Small intestine (tissue), 7 donors: ENCODE measurements at regions not wholly inside any gene's neighbourhood (a gene's known extent, or its start where the extent isn't known, plus 50 kb on each side); places are given as distances from the start of the nearest gene placed in this dataset.

ENCODE experiments used
- DNase-seq, 2 donors: peaks; one replicate each; pipeline versions ENCODE4 v3.0.0 to v3.0.0-alpha.2; 2013
- FAIRE-seq: peaks from 2 replicates; lab custom pipeline; 2012; peaks lifted over from hg19 to GRCh38; lab: Jason Lieb, UNC
- H3K27ac ChIP-seq, 3 donors: one replicate each; pipeline ENCODE4 v1.5.1; 2013; ENCODE audit warnings: low read length in 2 of 3, mild to moderate bottlenecking in 2 of 3, control low read depth in 1 of 3, inconsistent platforms in 1 of 3, low read depth in 1 of 3, moderate library complexity in 1 of 3
- H3K27me3 ChIP-seq, 3 donors: one replicate each; pipeline ENCODE4 v1.6.1; 2013; ENCODE audit warnings: low read length in 3 of 3, inconsistent platforms in 1 of 3; ENCODE audit not compliant: control insufficient read depth in 3 of 3, insufficient read depth in 3 of 3
- H3K36me3 ChIP-seq, 3 donors: one replicate each; pipeline ENCODE4 v1.6.1; 2013; ENCODE audit warnings: low read length in 3 of 3, inconsistent platforms in 1 of 3, low read depth in 1 of 3, mild to moderate bottlenecking in 1 of 3, moderate library complexity in 1 of 3; ENCODE audit not compliant: control insufficient read depth in 3 of 3, insufficient read depth in 2 of 3
- H3K4me1 ChIP-seq, 3 donors: one replicate each; pipeline ENCODE4 v1.6.1; 2013; ENCODE audit warnings: low read length in 2 of 3, inconsistent platforms in 1 of 3, low read depth in 1 of 3, mild to moderate bottlenecking in 1 of 3, moderate library complexity in 1 of 3; ENCODE audit not compliant: control insufficient read depth in 3 of 3, insufficient read depth in 2 of 3
- H3K4me3 ChIP-seq, 3 donors: one replicate each; pipeline ENCODE4 v1.5.1; 2013; ENCODE audit warnings: low read length in 3 of 3, control low read depth in 1 of 3, inconsistent platforms in 1 of 3, low read depth in 1 of 3, mild to moderate bottlenecking in 1 of 3, moderate library complexity in 1 of 3
- H3K9me3 ChIP-seq, 2 donors: one replicate each; pipeline ENCODE4 v1.6.1; 2013; ENCODE audit warnings: low read depth in 1 of 2, low read length in 1 of 2; ENCODE audit not compliant: control insufficient read depth in 2 of 2, insufficient read depth in 1 of 2
- WGBS, 3 donors: extraction: QIAGEN DNeasy Blood & Tissue Kit; methylation state at CpG; one replicate each; pipeline ENCODE4 v1.1.7; 2013; 5-methylcytosine and 5-hydroxymethylcytosine counted together
- donor health status: healthy with polysubstance abuse.
- donor health status: control.
- donor health status: control.
- donor health status: Bipolar disorder and iron deficiency.
- donor health status: healthy.

DNA sequence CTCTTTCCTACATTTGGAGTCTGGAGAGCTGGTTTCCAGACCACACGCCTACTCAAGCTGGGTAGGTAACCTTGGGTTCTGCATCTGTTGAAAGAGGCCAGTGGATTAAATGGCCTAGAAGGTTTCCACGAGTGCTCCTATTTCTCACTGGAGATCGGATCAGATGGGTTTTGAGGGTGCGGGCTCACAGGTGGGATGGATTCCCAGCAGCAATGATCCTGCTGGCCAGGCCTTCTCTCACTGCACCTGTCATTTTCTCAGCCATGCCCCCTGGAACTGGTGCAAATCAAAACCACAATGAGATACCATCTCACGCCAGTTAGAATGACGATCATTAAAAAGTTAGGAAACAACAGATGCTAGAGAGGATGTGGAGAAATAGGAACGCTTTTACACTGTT, 747.5 kb upstream of the RAB6C start:
- no peak for FAIRE-seq
- H3K4me3 ChIP-seq, result no peak overlapping the region
- 76 to 89% (median 84%) methylated on average over 7 of the region's 7 CpGs for WGBS, 3 donors
- H3K27ac ChIP-seq, result no peak overlapping the region
- H3K36me3 ChIP-seq, result no peaks in the 10 kb centered on the region
- no peak for DNase-seq
- H3K27me3 ChIP-seq, result no peaks in the 10 kb centered on the region
- H3K4me1 ChIP-seq, result no peaks in the 10 kb centered on the region
- H3K9me3 ChIP-seq, result peaks cover 0 to 3% of the 10 kb centered on the region in 2 donors

DNA sequence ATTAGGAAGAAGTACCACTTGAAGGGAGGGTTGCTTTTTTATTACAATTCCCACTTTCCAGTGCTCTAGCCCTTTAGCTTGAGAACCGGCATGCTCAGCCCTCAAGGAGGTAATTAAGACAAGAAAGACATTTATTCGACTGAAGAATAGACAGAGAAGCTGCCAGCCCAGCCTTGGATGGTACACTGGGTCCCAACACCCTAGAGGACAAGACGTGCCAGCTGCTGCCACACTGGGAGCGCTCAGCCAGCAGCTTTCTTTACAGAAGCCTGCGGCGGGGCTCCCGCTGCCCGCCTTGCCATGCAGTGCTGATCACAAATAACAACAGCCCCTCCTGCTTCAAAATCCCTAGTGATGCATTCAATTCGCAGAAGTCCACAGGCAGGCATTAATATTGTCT, 746.3 kb upstream of the RAB6C start:
- Histone ChIP-seq H3K9me3 (peaks cover 0 to 3% of the 10 kb centered on the region in 2 donors), H3K27ac (no peak overlapping the region), H3K4me1 (no peaks in the 10 kb centered on the region), H3K4me3 (no peak overlapping the region), H3K36me3 (no peaks in the 10 kb centered on the region), H3K27me3 (no peaks in the 10 kb centered on the region)
- DNase-seq (no peak), FAIRE-seq (no peak)
- 76 to 90% (median 77%) methylated on average over 9 of the region's 9 CpGs for WGBS, 3 donors

DNA sequence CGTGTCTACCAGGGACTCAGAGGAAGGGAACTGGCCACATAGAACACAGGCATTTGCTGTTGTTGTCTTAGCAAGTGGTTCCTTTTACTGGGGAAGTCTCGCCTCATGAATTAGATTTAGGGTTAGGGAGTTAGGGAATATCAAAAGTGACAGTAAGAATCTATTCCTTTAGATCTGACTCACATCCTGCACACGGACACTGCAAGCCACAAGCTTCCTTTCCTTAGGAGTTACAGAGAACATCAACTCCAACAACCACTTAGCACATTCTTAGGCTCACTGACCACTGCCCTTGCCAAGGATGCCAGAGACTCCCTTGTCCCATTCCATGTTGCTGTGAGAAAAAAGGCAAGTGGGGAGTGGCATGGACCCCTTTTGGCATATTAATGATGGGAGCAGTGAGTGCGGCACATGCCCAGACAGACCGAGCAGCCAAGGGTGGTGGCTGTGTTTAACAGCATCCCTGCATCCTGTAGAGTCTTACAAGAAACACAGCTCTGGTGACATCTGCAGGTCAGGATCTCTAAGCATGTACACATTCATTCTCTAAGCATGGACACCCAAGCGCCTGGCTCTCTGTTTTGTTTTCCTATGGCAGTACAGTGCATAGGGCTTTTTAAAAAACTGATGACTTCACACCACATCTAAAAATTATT, 745.6 kb upstream of the RAB6C start:
- no peaks in the 10 kb centered on the region for H3K4me1 ChIP-seq
- H3K36me3 ChIP-seq, result no peaks in the 10 kb centered on the region
- no peak overlapping the region for H3K27ac ChIP-seq
- FAIRE-seq, result no peak
- WGBS, 3 donors, result 37 to 48% (median 42%) methylated on average over 6 of the region's 6 CpGs
- no peak overlapping the region for H3K4me3 ChIP-seq
- H3K9me3 ChIP-seq, result peaks cover 0 to 3% of the 10 kb centered on the region in 2 donors
- peak; percentile 9 to 20 for DNase-seq
- H3K27me3 ChIP-seq, result no peaks in the 10 kb centered on the region

DNA sequence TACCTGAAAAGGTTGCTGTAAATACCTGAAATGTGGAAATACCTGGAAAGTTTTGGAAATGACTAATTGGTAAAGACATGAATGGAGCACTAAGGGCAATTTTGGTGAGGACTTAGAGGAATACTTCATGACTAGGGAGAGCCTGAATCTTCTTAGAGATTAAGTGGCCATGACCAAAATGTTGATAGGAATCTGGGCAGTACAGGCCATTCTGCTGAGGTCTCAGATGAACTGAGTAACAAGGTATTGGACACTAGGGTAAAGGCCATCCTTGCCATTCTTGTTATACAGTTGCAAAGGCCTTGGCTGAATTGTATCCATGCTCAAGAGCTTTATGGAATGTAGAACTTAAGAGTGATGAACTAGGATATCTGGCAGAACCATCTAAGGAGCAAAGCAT, 742.9 kb upstream of the RAB6C start:
- Histone ChIP-seq H3K4me1 (no peaks in the 10 kb centered on the region), H3K36me3 (no peaks in the 10 kb centered on the region), H3K4me3 (no peak overlapping the region), H3K27me3 (no peaks in the 10 kb centered on the region), H3K9me3 (peaks cover 0 to 3% of the 10 kb centered on the region in 2 donors), H3K27ac (no peak overlapping the region)
- FAIRE-seq (no peak), DNase-seq (no peak)

DNA sequence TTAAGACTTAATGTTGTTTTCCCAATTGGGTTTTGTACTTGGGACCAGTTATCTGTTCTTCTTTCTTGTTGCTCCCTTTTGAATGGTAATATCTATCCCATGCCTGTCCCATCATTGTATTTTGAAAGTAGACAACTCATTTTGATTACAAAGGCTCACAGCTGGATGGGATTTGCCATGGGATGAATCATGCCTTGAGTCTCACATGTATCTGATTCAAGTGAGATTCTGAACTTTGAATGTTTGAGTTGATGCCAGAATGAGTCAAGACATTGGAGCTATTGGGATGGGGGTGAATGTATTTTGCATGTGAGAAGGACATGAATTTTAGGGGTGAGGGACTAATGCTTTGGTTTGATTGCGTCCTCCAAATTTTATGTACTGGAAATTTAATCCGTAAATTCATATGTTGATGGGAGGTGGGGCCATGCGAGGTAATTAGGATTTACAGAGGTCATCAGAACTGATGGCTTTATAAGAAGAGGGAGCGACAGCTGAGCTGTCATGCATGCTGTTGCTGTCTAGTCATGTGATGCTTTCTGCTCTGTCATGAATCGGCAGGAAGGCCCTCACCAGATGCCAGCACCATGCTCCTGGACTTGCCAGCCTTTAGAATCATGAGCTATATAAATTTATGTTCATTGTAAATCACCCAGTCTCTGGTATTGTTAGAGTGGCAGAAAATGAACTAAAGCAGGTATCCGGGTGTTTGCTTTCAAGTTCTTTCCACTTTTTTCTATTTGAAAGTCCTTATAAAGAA, 741.3 kb upstream of the RAB6C start:
- Histone ChIP-seq H3K4me3 (no peak overlapping the region), H3K36me3 (no peaks in the 10 kb centered on the region), H3K27ac (no peak overlapping the region), H3K4me1 (no peaks in the 10 kb centered on the region), H3K9me3 (peaks cover 0 to 3% of the 10 kb centered on the region in 2 donors), H3K27me3 (no peaks in the 10 kb centered on the region)
- DNase-seq (no peak), FAIRE-seq (no peak)
- WGBS, 3 donors, result 90 to 93% (median 91%) methylated on average over 6 of the region's 6 CpGs

DNA sequence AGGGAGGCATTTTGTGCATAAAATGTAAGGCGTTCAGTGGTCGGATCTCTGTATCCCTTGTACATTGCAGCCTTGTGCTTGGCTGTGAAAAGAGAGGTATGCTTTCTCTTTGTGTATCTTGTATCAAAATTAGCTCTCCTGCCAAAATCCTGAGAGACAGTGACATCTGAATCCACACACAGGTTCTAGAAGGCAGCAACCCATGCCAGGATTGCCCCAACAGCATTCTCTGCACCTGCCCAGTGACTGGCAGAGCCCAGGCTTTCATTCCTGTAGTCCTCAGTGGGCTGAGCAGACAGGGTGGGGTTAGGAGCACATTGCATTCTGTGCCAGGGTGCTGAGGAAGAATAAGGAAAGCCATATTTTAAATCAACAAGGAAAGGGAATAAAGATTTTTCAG, 740.3 kb upstream of the RAB6C start:
- WGBS, 3 donors, result 89 to 92% (median 90%) methylated on average over 2 of the region's 2 CpGs

DNA sequence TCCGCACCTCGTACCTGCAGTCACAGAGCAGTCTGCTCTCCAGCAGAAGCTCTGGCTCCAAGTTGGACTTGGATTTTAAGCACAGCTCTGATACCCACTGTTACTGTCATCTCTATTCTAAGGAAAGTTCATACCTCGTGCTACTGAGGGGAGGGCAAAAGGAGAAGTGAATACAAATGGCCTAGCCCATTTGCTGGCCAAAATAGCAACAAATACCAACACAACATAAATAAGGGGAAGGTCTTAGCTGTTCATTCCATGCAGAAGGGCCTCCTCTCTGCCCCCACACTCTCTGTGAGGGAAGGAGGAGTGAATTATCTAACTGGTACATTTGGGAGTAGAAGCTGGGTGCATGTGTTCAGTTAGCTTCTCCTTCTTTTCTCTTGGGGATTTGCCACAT, 739.4 kb upstream of the RAB6C start:
- no peak overlapping the region for H3K4me3 ChIP-seq
- H3K27ac ChIP-seq, result no peak overlapping the region
- FAIRE-seq (no peak), DNase-seq (no peak)
- H3K27me3 ChIP-seq, result no peaks in the 10 kb centered on the region
- H3K36me3 ChIP-seq, result no peaks in the 10 kb centered on the region
- WGBS, 3 donors, result 68 to 82% (median 74%) methylated on average over 3 of the region's 3 CpGs
- no peaks in the 10 kb centered on the region for H3K4me1 ChIP-seq
- H3K9me3 ChIP-seq, result peaks cover 0 to 3% of the 10 kb centered on the region in 2 donors

More for the DNA sequence above, 740.3 kb upstream of the RAB6C start:
- H3K27me3 ChIP-seq, result no peaks in the 10 kb centered on the region
- DNase-seq (no peak), FAIRE-seq (no peak)
- peaks cover 0 to 3% of the 10 kb centered on the region in 2 donors for H3K9me3 ChIP-seq
- H3K27ac ChIP-seq, result no peak overlapping the region
- H3K4me1 ChIP-seq, result no peaks in the 10 kb centered on the region
- H3K36me3 ChIP-seq, result no peaks in the 10 kb centered on the region
- H3K4me3 ChIP-seq, result no peak overlapping the region

DNA sequence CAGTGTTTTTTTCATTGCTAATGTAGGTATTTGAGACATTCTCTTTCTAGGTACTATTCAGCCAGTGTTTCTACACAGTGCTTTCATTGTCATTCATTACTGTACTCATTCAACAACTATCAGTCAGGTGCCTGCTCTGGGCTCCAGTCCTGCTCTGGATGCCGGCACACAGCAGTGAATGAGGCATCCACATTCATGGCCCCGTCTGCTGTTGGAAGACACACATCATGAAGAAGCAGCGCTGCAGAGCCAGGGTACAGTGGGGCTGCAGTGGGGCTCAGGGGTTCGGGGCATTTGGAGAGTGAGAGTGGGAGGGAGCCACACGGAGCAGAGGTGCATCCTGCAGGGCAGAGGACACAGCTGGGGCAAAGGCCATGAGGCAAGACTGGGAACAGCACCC, 737.2 kb upstream of the RAB6C start:
- FAIRE-seq (no peak), DNase-seq (no peak)
- H3K9me3 ChIP-seq, result no peaks in the 10 kb centered on the region
- WGBS, 3 donors, result 68 to 81% (median 76%) methylated on average over 5 of the region's 5 CpGs
- no peaks in the 10 kb centered on the region for H3K27me3 ChIP-seq
- H3K4me3 ChIP-seq, result no peak overlapping the region
- H3K4me1 ChIP-seq, result no peaks in the 10 kb centered on the region
- no peaks in the 10 kb centered on the region for H3K36me3 ChIP-seq
- H3K27ac ChIP-seq, result no peak overlapping the region
